Posterior cingulate gyrus (tissue), 11 donors: ENCODE measurements at regions not wholly inside any gene's neighbourhood (a gene's known extent, or its start where the extent isn't known, plus 50 kb on each side); places are given as distances from the start of the nearest gene placed in this dataset.

Experiments
- DNase-seq, 10 donors: peaks; one replicate each; pipeline versions ENCODE4 v3.0.0 to v3.0.0-alpha.2; 2020 to 2021; ENCODE audit warnings: mixed read lengths in 3 of 10
- intact Hi-C: fragments of 100-400 bp; cut with DNase I; formaldehyde crosslinking; loops from one replicate; pipeline ENCODE4 v1.15.1; 2023

DNA sequence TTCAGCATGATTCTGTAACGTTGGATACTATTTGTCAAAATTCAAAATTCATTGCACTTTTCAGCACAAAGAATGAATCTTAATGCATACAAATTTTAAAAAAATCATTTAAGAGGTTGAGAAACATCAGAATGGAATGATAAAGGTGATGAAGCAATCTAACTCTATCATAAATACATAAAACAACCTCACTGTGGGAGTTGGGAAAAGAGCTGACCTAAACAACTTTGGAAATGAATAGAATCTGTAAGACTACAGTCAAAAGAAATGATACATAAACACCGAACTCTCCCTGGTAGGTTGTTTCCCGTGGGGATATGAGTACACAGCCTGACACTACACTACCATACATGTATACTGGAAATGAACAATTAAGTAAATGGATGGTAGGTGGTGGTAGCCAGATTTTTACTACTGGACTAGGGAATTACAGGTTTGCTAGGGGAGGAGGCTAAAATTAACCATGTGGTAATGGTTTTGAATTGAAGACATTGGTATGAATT is 64.9 kb upstream of the PARP11 start:
- no peak for DNase-seq
- intact Hi-C loops = no loop called here

DNA sequence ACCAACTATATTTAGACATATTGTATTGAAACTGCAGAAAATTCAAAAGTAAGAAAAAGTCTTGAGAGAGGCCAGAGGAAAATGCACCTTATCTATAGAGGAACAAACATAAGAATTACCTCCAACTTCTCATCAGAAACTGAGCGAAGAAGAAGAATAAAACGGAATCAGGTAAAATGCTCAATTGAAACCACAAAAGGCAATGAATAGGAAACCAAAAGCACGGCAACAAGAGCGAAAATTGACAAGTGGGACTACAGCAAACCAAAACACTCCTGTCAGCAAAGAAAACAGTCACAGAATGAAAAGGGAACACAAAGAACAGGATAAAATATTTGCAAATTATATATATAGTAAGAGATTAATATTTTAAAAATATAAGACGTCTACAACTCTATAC is 61.9 kb upstream of the PARP11 start:
- DNase-seq = no peak
- intact Hi-C loops = no loop called here

GRCh38 chr12:3933819-3934192 is 60.6 kb upstream of the PARP11 start:
- intact Hi-C loops = no loop called here
- no peak for DNase-seq

GRCh38 chr12:3933074-3933818 is 60.0 kb upstream of the PARP11 start:
- no peak for DNase-seq
- intact Hi-C loops = no loop called here

- intact Hi-C loops = no loop called here
- no peak for DNase-seq
Observed at GRCh38 chr12:3931776-3932175, 58.6 kb upstream of the PARP11 start.

GRCh38 chr12:3931206-3931605 is 58.0 kb upstream of the PARP11 start:
- intact Hi-C loops = no loop called here
- DNase-seq = no peak

- DNase-seq = peak in 3 of 10 donors; percentile 19 to 36 (median 34)
- intact Hi-C loops = no loop called here
Observed at GRCh38 chr12:3929875-3930615, 56.8 kb upstream of the PARP11 start.

GRCh38 chr12:3928538-3929184 is 55.5 kb upstream of the PARP11 start:
- intact Hi-C loops = no loop called here
- no peak for DNase-seq

GRCh38 chr12:3925621-3926020 is 52.4 kb upstream of the PARP11 start:
- intact Hi-C loops = no loop called here
- DNase-seq = no peak

GRCh38 chr12:3924761-3925160 is 51.6 kb upstream of the PARP11 start:
- intact Hi-C loops = no loop called here
- DNase-seq = no peak

GRCh38 chr12:3923021-3923420 is 49.8 kb upstream of the PARP11 start:
- no peak for DNase-seq
- intact Hi-C loops = no loop called here
